ENCODE measurements at regions not wholly inside any gene's neighbourhood (a gene's known extent, or its start where the extent isn't known, plus 50 kb on each side); places are given as distances from the start of the nearest gene placed in this dataset.

DNA sequence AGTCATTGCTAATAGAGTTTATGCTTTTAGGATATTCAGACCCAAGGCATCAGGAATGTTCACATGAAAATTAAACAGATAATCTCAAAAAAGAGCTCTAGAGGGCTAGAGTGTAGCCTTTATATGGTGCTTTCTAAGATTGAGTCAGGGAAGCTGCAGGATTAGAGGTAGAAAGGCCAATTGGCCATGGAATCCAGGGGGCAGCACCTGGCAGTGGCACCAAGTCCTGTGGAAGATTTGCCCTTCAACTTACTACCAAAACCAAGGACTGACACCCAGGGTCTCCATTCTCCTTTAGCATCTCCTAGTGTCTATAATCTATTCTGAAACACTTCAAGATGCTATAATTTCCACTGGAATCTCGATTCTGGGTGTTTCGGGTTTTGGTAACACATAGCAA is 112.4 kb downstream of the ACER2 start:
- Histone ChIP-seq H3K4me3 (ENCODE audit: control insufficient read depth in 1 of 7, extremely low read depth in 1 of 7, insufficient read depth in 4 of 7, low read depth in 2 of 7, low read length in 6 of 7) (no peak overlapping the region), H3K27ac (ENCODE audit: insufficient read depth in 1 of 2, low read depth in 1 of 2, low read length in 2 of 2, poor library complexity in 1 of 2, severe bottlenecking in 2 of 2) (no peak overlapping the region), H3K9me3 (ENCODE audit: control extremely low read depth in 1 of 5, control insufficient read depth in 4 of 5, insufficient read depth in 2 of 5, low read depth in 1 of 5, low read length in 4 of 5) (no peaks in the 10 kb centered on the region), H3K36me3 (ENCODE audit: control insufficient read depth in 4 of 4, insufficient read depth in 4 of 4, low read length in 3 of 4) (no peaks in the 10 kb centered on the region), H3K27me3 (replicated peaks in 2 of 5; ENCODE audit: control insufficient read depth in 4 of 5, insufficient read depth in 5 of 5, low read length in 4 of 5) (peaks cover 0 to 3% (median 0%) of the 10 kb centered on the region in 5 experiments), H3K4me1 (ENCODE audit: control extremely low read depth in 1 of 4, control insufficient read depth in 4 of 4, insufficient read depth in 4 of 4, low read length in 3 of 4) (no peaks in the 10 kb centered on the region)
- WGBS (ENCODE audit: insufficient coverage), result 100% methylated on average over 2 of the region's 2 CpGs
- CTCF ChIA-PET, result no interaction called here
- DNase-seq, result no peak
- POLR2A ChIA-PET, result no interaction called here

DNA sequence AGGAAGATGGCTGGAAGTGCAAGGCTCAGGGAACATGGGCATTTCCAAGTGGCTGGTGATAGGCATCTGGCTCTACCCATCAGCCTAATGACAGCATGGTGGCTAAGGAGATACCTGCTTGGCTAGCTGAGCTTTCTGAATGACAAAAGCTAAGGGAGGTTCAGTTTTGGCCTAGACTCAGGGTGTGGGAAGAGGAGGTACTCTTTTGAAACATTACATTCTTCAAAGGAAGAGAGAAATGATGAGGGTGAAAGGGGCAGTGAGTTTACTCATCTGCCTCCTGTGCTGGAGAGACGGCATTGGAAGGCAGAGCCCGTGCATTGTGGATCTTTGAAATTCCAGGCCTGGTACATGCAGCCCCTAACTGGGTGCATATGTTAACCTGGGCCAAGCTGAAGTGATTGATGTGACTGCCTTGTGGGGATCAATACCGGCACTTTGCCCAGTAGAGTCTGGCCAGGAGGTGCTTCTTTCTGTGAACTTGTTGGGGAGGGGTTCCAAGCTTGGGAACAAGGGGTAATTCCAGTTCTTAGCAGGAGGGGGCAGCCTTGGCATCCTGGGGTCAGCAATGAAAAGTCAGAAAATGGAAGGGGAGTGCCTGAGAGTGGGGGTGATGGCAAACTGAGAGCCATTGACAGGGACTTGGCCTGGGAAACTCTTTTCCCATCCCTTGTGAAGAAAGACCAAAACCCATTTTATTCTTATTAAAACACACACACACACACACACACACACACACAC is 108.6 kb downstream of the ACER2 start:
- Histone ChIP-seq H3K27ac (ENCODE audit: insufficient read depth in 1 of 2, low read depth in 1 of 2, low read length in 2 of 2, poor library complexity in 1 of 2, severe bottlenecking in 2 of 2) (no peak overlapping the region), H3K36me3 (ENCODE audit: control insufficient read depth in 4 of 4, insufficient read depth in 4 of 4, low read length in 3 of 4) (no peaks in the 10 kb centered on the region), H3K4me1 (ENCODE audit: control extremely low read depth in 1 of 4, control insufficient read depth in 4 of 4, insufficient read depth in 4 of 4, low read length in 3 of 4) (no peaks in the 10 kb centered on the region), H3K9me3 (ENCODE audit: control extremely low read depth in 1 of 5, control insufficient read depth in 4 of 5, insufficient read depth in 2 of 5, low read depth in 1 of 5, low read length in 4 of 5) (no peaks in the 10 kb centered on the region), H3K4me3 (ENCODE audit: control insufficient read depth in 1 of 7, extremely low read depth in 1 of 7, insufficient read depth in 4 of 7, low read depth in 2 of 7, low read length in 6 of 7) (no peak overlapping the region), H3K27me3 (replicated peaks in 2 of 5; ENCODE audit: control insufficient read depth in 4 of 5, insufficient read depth in 5 of 5, low read length in 4 of 5) (peaks cover 0 to 3% (median 0%) of the 10 kb centered on the region in 5 experiments)
- ChIA-PET CTCF (interaction anchor here (0.9 to 2.0 kb wide), 6 partner anchors 13 to 405 kb away, joined by 3 to 7 read pairs (median 4); no protein-coding TSS in a partner anchor), POLR2A (no interaction called here)
- WGBS (ENCODE audit: insufficient coverage), result 96% methylated on average over 3 of the region's 3 CpGs
- DNase-seq, result peak; percentile 19 to 44 (median 39)

DNA sequence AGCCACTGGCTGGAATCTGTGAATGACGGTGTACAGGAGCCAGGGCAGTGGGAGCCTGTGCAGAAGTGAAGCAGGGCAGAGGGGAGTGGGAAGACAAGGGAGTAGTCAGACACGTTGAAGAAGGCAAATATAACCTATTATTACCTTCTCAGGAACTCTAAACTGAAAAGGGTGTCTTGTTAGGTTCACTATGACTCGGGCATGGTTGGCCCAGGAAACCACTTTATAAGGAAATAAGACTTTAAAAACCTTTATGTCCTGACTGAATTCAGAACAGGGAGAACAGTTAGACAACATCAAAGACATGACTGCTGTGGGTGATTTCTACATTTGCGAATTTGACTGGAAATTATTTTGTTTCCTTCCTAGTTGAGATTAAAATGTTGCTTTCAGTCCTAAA is 107.5 kb downstream of the ACER2 start:
- 94% methylated on average over 3 of the region's 4 CpGs for WGBS (ENCODE audit: insufficient coverage)
- Histone ChIP-seq H3K36me3 (ENCODE audit: control insufficient read depth in 4 of 4, insufficient read depth in 4 of 4, low read length in 3 of 4) (no peaks in the 10 kb centered on the region), H3K27me3 (replicated peaks in 2 of 5; ENCODE audit: control insufficient read depth in 4 of 5, insufficient read depth in 5 of 5, low read length in 4 of 5) (peaks cover 0 to 3% (median 0%) of the 10 kb centered on the region in 5 experiments), H3K4me3 (ENCODE audit: control insufficient read depth in 1 of 7, extremely low read depth in 1 of 7, insufficient read depth in 4 of 7, low read depth in 2 of 7, low read length in 6 of 7) (no peak overlapping the region), H3K9me3 (ENCODE audit: control extremely low read depth in 1 of 5, control insufficient read depth in 4 of 5, insufficient read depth in 2 of 5, low read depth in 1 of 5, low read length in 4 of 5) (no peaks in the 10 kb centered on the region), H3K4me1 (ENCODE audit: control extremely low read depth in 1 of 4, control insufficient read depth in 4 of 4, insufficient read depth in 4 of 4, low read length in 3 of 4) (no peaks in the 10 kb centered on the region), H3K27ac (ENCODE audit: insufficient read depth in 1 of 2, low read depth in 1 of 2, low read length in 2 of 2, poor library complexity in 1 of 2, severe bottlenecking in 2 of 2) (no peak overlapping the region)
- DNase-seq, result no peak
- CTCF ChIA-PET, result interaction anchor here (1.0 kb wide), 1 partner anchor 127 kb away, joined by 3 read pairs; no protein-coding TSS in a partner anchor
- POLR2A ChIA-PET, result no interaction called here

DNA sequence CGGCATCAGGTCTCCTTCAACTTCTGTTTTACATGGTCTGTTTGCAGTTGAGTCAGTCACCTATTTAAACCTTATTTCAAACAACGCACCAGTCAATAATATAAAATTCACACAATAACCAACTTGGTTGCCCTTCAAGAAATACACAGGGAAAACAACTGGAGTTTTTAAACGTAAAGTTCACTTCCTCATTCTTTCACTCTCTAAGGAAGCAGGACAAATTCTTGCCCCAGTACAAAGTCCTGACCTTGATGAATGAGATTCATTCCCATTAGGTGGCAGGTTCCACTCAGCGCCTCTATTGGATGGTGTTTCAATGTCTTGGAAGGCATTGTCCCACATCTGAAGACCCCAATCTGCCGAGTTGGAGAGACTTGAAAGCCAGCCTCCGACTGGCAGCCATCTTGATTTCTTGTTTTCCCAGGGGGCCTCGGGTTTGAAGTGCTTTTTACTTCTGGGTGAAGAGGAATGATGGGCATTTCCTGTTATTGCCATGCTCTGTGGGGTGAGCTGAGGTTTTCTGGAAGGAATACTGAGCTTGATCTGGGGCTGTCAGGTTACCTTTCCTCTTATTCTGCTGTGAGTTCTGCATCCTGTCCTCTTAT is 105.0 kb downstream of the ACER2 start:
- 70% methylated on average over 4 of the region's 7 CpGs for WGBS (ENCODE audit: insufficient coverage)
- Histone ChIP-seq H3K9me3 (ENCODE audit: control extremely low read depth in 1 of 5, control insufficient read depth in 4 of 5, insufficient read depth in 2 of 5, low read depth in 1 of 5, low read length in 4 of 5) (no peaks in the 10 kb centered on the region), H3K27me3 (replicated peaks in 2 of 5; ENCODE audit: control insufficient read depth in 4 of 5, insufficient read depth in 5 of 5, low read length in 4 of 5) (no peaks in the 10 kb centered on the region), H3K27ac (ENCODE audit: insufficient read depth in 1 of 2, low read depth in 1 of 2, low read length in 2 of 2, poor library complexity in 1 of 2, severe bottlenecking in 2 of 2) (no peak overlapping the region), H3K4me3 (ENCODE audit: control insufficient read depth in 1 of 7, extremely low read depth in 1 of 7, insufficient read depth in 4 of 7, low read depth in 2 of 7, low read length in 6 of 7) (no peak overlapping the region), H3K4me1 (ENCODE audit: control extremely low read depth in 1 of 4, control insufficient read depth in 4 of 4, insufficient read depth in 4 of 4, low read length in 3 of 4) (no peaks in the 10 kb centered on the region), H3K36me3 (ENCODE audit: control insufficient read depth in 4 of 4, insufficient read depth in 4 of 4, low read length in 3 of 4) (no peaks in the 10 kb centered on the region)
- CTCF ChIA-PET, result no interaction called here
- POLR2A ChIA-PET, result no interaction called here
- peak in 1 of 3 donors; percentile 13 for DNase-seq

DNA sequence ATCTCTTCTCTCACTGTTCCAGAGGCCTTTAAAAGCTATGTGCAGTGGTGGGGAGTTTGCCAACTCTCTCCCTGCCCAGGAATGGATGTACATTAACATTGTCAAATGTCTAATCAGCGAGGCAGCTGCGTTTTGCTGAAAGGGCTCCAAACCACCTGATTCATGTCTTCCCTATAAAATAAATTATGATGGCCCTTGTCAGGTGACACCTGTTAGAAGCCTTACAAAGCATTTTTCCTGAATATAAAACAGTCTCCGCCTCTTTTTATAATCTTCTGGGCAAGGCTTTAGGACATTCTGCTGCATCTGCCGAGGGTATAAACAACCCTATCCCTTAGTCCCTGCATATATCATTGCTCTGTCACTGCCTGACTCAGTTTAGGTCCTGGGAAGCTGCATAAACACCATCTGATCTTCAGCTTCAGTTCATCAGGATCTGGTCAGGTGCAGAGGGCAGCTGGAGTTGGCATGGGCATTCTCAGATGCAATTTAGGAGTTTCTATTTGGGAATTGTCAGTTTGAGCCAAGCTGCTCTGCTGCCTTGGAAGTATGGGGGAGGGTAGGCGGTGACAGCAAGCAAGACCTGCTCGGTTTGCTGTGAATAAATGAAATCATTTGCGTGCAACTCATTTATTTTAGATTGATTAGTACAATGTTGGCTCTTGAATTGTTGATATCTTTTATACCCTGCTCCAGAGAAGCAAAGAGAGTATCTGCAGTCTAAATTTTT is 103.5 kb downstream of the ACER2 start:
- Histone ChIP-seq H3K9me3 (ENCODE audit: control extremely low read depth in 1 of 5, control insufficient read depth in 4 of 5, insufficient read depth in 2 of 5, low read depth in 1 of 5, low read length in 4 of 5) (no peaks in the 10 kb centered on the region), H3K27me3 (replicated peaks in 2 of 5; ENCODE audit: control insufficient read depth in 4 of 5, insufficient read depth in 5 of 5, low read length in 4 of 5) (no peaks in the 10 kb centered on the region), H3K36me3 (ENCODE audit: control insufficient read depth in 4 of 4, insufficient read depth in 4 of 4, low read length in 3 of 4) (no peaks in the 10 kb centered on the region), H3K4me1 (ENCODE audit: control extremely low read depth in 1 of 4, control insufficient read depth in 4 of 4, insufficient read depth in 4 of 4, low read length in 3 of 4) (no peaks in the 10 kb centered on the region), H3K27ac (ENCODE audit: insufficient read depth in 1 of 2, low read depth in 1 of 2, low read length in 2 of 2, poor library complexity in 1 of 2, severe bottlenecking in 2 of 2) (no peak overlapping the region), H3K4me3 (ENCODE audit: control insufficient read depth in 1 of 7, extremely low read depth in 1 of 7, insufficient read depth in 4 of 7, low read depth in 2 of 7, low read length in 6 of 7) (no peak overlapping the region)
- 67% methylated on average over 2 of the region's 7 CpGs for WGBS (ENCODE audit: insufficient coverage)
- ChIA-PET CTCF (interaction anchor here (1.0 to 1.1 kb wide), 2 partner anchors 29 to 130 kb away, joined by 3 read pairs; no protein-coding TSS in a partner anchor), POLR2A (no interaction called here)
- no peak for DNase-seq

DNA sequence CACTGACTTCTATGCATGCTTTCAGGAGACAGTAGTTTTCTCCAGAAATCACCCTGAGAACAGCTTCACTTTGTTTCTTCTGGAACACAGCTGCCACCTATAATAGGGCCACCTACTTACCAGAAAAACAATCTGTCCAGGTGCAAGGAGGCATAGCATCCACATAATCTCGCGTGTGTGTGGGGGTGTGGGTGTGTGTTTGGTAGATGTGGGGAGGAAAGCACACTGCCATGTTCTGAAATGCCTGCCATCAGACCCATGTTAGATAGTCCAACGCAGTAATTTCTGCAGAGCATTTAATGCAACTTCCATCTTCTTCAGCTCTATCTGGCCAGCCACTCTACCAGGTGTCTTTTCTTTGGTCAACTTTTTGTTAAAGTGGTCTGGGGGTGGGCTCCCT is 102.9 kb downstream of the ACER2 start:
- ChIA-PET CTCF (interaction anchor here (1.0 to 1.1 kb wide), 2 partner anchors 29 to 130 kb away, joined by 3 read pairs; no protein-coding TSS in a partner anchor), POLR2A (no interaction called here)
- DNase-seq, result no peak
- no peak overlapping the region for H3K4me3 ChIP-seq (ENCODE audit: control insufficient read depth in 1 of 7, extremely low read depth in 1 of 7, insufficient read depth in 4 of 7, low read depth in 2 of 7, low read length in 6 of 7)
- H3K4me1 ChIP-seq (ENCODE audit: control extremely low read depth in 1 of 4, control insufficient read depth in 4 of 4, insufficient read depth in 4 of 4, low read length in 3 of 4), result no peaks in the 10 kb centered on the region
- no peaks in the 10 kb centered on the region for H3K9me3 ChIP-seq (ENCODE audit: control extremely low read depth in 1 of 5, control insufficient read depth in 4 of 5, insufficient read depth in 2 of 5, low read depth in 1 of 5, low read length in 4 of 5)
- H3K36me3 ChIP-seq (ENCODE audit: control insufficient read depth in 4 of 4, insufficient read depth in 4 of 4, low read length in 3 of 4), result no peaks in the 10 kb centered on the region
- no peaks in the 10 kb centered on the region for H3K27me3 ChIP-seq (replicated peaks in 2 of 5; ENCODE audit: control insufficient read depth in 4 of 5, insufficient read depth in 5 of 5, low read length in 4 of 5)
- 80% methylated on average over 1 of the region's 3 CpGs for WGBS (ENCODE audit: insufficient coverage)
- no peak overlapping the region for H3K27ac ChIP-seq (ENCODE audit: insufficient read depth in 1 of 2, low read depth in 1 of 2, low read length in 2 of 2, poor library complexity in 1 of 2, severe bottlenecking in 2 of 2)

DNA sequence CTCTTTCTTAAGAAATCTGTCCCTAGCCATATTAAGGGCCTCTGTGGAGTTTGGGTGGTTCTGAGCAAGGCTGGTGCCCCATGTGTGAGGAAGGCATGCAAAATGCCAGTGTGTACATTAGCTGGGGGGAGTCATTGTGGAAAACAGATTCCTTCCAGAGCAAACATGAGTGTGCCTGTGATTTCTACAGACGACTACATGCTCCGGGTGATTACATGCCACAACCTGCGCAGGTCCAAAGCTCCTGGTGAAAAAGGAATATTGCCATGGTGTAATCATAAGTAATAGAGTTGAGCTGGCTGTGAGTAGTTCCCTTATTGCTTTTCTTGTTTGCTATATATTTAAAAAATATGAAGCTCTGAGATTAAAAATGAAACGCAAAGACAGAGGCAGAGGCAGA is 102.1 kb downstream of the ACER2 start:
- Histone ChIP-seq H3K4me3 (ENCODE audit: control insufficient read depth in 1 of 7, extremely low read depth in 1 of 7, insufficient read depth in 4 of 7, low read depth in 2 of 7, low read length in 6 of 7) (no peak overlapping the region), H3K27me3 (replicated peaks in 2 of 5; ENCODE audit: control insufficient read depth in 4 of 5, insufficient read depth in 5 of 5, low read length in 4 of 5) (no peaks in the 10 kb centered on the region), H3K9me3 (ENCODE audit: control extremely low read depth in 1 of 5, control insufficient read depth in 4 of 5, insufficient read depth in 2 of 5, low read depth in 1 of 5, low read length in 4 of 5) (no peaks in the 10 kb centered on the region), H3K4me1 (ENCODE audit: control extremely low read depth in 1 of 4, control insufficient read depth in 4 of 4, insufficient read depth in 4 of 4, low read length in 3 of 4) (no peaks in the 10 kb centered on the region), H3K27ac (ENCODE audit: insufficient read depth in 1 of 2, low read depth in 1 of 2, low read length in 2 of 2, poor library complexity in 1 of 2, severe bottlenecking in 2 of 2) (no peak overlapping the region), H3K36me3 (ENCODE audit: control insufficient read depth in 4 of 4, insufficient read depth in 4 of 4, low read length in 3 of 4) (no peaks in the 10 kb centered on the region)
- DNase-seq, result no peak
- CTCF ChIA-PET, result interaction anchor here (1.1 kb wide), 1 partner anchor 28 kb away, joined by 3 read pairs; no protein-coding TSS in a partner anchor
- 93% methylated on average over 3 of the region's 4 CpGs for WGBS (ENCODE audit: insufficient coverage)
- POLR2A ChIA-PET, result no interaction called here

Data from common myeloid progenitor, CD34-positive (primary cell).